HUDEP-2 (cell line): ENCODE measurements at regions not wholly inside any gene's neighbourhood (a gene's known extent, or its start where the extent isn't known, plus 50 kb on each side); places are given as distances from the start of the nearest gene placed in this dataset.
"Not testable (repeated sequence)": the region's sequence is repeated elsewhere in the genome, so short reads cannot be mapped to it uniquely, and the experiment has no call there.

Experiments
- DNase-seq, 76 experiments: peaks; one replicate each; lab custom pipeline; 2025; ENCODE audit not compliant: unreplicated experiment in 76 of 76; lab: John Stamatoyannopoulos, UW

DNA sequence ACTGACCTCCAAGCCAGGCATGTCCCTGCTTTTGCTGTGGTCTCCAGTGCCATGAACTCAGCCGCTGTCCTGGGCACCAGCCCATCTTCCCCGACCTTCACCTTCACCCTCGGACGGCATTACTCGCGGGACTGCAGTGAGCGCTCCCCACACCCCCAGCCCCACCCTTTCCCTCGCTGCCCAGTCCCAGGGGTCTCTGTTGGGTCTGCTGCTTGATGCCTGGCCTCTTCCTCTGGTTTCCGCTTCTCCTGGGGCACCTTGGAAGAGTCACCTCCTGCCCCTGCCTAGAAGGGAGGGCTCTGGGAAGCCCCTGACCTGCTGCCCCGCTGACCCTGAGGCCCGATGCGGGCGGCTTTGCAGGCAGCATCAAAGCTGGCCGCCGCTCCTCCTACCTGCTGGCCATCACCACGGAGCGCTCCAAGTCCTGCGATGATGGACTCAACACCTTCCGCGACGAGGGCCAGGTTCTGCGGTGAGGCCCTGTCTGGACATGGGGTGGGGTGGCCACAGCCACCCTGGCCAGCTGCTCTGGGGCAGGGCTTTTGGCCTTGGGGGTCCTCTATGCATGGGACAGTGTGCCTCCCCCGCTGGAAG, 102.3 kb downstream of the ZNF267 start:
- not testable (repeated sequence) for DNase-seq

DNA sequence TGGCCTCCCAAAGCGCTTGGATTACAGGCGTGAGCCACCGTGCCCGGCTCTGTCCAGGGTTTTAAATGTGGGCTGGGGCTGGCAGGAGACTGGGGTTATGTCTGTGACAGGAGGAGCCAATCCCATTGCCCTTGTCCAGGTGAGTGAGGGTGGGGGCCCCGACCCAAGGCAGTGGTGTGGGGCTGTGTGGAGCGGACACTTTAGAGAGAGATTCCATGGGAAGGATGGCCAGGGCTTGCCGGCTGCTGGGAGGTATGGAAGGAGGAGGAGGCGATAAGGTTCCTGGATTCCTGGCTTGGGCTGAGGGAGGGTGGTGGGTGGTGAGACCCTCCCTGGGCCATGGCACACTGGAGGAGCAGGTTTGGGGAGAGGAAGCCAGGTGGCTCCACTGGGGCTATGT, 104.9 kb downstream of the ZNF267 start:
- not testable (repeated sequence) for DNase-seq

DNA sequence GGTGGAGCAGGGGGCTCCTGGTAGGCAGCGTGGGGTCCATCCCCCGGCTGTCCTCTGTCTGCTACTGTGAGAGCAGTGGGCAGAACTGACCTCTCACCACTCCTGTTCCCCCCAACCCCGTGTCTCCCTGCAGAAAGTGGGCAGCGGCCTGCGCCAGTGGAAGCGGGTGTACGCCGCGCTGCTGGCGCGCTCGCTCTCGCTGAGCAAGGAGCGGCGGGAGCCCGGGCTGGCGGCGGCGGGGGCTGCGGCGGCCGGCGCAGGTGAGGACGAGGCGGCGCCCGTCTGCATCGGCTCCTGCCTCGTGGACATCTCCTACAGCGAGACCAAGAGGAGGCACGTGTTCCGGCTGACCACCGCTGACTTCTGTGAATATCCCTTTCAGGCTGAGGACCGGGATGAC, 108.1 kb downstream of the ZNF267 start:
- not testable (repeated sequence) for DNase-seq

DNA sequence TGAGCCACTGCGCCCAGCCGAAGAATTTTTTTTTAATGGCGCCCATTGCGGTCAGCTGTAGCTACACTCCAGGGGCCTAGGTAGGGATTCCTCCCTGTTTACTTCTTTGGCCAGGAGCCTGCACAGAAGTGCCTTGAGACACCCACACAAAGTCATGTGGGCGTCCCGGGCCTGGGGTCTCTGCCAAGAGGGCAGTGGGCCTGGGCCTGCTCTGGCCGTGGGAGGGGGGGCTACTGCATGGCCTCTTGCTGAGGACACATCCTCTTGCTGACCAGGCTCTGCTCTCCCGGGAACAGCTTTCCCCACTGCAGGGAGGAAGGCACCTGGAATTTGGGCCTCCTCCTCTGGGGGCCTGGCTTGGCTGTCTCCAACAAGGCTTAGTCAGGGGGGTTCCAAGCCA, 109.4 kb downstream of the ZNF267 start:
- DNase-seq = not testable (repeated sequence)

DNA sequence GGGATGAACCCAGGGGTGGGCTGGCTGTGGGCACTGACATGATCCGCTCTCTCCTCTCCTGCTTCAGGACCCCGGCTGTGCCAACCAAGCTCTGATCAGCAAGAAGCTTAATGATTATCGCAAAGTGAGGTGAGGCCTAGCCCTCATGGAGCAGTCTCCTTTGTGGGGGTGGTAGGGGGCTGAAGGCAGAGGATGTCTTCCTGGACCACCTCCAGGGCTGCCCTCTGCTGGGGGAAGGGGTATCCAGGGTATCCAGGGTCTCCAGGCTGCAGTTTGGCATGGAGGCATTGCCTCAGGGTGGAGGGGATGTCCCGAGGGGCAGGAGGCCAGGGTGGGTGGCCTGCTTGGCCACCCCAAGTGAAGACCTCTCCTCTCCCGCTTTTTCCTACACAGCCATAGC, 110.1 kb downstream of the ZNF267 start:
- DNase-seq = not testable (repeated sequence)

DNA sequence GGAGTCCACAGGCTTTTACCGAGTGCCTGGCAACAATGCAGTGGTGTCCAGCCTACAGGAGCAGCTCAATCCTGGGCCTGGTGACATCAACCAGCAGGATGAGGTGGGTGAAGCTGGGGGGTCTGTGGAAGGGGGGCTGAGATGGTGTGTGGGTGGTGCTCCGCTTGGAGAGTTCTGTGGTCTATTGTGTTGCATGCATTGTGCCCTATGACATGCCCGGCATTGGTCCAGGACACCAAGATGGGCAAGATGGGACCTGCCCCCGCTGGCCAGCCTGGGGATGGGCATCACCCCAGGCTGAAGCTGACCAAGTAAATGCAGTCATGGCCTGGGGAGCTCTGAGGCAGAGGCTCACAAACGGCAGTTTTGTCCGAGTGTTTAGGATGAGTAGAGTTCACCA, 113.3 kb downstream of the ZNF267 start:
- not testable (repeated sequence) for DNase-seq

DNA sequence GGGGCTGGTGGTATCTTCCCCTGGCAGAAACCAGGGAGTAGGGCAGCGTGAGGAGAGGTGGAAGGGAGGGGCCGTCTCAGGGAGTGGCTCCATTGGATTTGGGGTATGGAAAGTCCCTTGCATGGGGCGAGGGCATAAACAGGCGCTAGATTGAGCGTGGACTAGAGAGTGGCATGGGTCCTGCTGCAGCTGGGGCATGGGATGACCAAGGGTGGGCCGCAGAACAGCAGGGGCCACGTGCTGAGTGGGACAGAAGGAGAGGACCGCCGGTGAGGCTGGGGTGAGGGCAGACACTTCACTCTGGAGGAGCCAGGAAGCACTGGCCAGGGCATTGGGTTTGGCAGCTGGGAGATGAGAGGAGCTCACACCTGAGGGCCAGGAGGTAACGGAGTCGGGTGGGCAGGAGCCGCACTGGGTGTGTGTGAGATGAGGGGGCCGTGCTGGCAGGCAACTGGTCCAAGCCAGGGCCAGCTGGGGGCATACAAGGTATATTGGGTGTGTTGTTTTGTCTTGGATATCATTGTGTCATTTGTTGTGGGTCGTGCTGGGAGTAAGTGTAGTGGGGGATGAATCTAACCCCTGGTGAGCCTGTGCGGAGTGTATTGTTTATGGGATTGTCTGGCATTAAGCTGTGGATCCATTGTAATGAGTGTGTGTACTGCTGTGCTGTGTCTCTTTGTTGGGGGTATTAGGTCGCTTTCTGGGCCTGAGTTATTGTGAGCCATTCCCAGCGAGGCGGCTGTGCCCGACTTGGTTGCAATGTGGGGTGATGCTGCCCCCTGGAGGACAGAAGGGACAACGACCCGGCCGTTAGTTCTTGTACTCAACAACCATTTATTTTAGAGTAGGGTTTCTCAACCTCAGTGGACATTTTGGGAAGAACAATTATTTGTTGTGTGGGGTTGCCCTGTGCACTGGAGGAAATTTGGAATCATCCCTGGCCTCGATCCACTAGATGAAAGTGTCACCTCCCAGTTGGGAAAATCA, 115.3 kb downstream of the ZNF267 start:
- not testable (repeated sequence) for DNase-seq

DNA sequence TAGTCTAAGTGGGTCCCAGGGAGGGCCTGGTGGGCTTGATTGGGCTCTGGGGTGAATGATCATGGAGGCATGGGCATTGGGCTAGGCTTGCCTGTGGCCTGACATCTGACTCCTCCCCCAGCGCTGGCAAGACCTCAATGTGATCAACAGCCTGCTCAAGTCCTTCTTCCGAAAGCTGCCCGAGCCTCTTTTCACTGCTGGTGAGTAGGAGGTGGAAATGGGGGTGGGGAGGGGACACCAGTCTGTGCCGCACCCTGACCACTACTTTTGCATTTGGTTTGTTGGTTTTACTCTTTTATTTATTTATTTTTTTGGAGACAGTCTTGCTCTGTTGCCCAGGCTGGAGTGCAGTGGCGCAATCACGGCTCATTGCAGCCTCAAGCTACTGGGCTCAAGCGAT, 116.7 kb downstream of the ZNF267 start:
- DNase-seq = not testable (repeated sequence)

DNA sequence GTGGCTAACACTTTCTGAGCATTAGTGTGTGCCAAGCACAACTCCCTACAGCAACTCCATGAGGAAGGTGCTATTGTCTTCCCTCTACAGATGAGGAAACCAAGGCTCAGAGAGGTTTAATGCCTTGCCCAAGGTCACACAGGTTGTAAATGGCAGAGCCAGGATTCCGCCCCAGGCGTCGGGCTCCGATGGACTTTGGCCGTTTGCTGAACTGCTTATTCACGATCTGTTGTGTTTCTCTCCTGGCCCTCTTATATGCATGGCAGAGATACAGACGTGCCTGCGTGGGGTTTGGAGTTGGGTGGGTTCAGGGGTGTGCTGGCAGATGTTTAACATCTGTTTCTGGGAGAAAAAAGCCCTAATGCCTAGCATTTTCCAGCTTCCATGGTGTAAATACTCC, 117.4 kb downstream of the ZNF267 start:
- not testable (repeated sequence) for DNase-seq

DNA sequence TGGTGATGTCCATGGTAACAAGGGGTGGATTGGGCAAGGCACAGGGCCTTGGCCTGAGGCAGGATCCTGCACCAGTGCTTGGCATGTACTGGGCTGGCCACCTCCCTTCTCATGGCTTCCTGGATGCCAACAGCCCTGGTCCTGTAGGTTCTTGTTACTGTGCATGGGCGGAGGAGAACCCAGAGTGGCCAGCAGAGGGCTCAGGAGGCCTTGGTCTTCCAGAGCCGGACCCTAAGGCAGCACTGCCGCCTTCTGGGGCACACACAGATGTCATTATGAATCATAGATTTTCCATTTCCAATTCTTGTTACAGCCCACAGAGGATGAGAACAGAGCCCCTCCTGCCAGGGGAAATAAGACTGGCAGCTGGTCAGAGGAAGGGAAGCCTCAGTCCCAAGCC, 122.7 kb downstream of the ZNF267 start:
- DNase-seq = not testable (repeated sequence)

DNA sequence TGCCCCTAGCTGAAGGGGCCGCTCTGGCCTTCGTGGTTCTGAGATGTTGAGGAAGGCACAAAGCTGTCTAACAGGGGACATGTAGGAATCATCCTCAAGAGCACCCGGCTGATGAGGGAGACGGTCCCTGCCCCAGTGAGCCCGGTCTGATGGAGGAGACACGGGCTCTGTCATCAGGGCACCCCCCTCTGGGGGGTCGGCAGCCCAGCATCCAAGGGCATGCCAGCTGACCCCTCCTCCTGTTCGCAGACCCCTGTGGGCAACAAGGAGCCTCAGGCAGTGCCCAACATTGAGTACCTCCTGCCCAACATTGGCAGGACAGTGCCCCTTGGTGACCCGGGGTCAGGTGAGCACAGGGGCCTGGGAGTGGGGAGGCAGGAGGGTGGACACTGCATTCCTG, 128.9 kb downstream of the ZNF267 start:
- DNase-seq = not testable (repeated sequence)

DNA sequence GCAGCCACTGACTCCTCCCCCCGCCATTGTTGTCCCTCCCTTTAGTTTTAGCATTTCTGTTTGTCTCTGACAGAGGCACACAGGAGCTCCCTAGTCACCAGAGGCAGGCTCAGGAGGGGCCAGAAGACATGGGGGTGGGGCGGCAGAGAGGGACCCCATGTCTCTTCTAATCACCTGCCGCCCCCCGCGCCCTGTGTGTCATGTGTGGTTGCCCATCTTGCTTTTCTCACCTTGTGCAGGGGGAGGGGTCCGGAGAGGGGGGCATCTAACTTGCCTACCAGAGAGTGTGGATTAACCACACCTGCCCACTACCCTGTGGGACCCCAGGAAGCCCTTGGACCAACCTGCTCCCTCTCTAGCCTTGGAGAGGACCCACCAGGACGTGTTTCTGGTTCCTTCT, 130.2 kb downstream of the ZNF267 start:
- DNase-seq = not testable (repeated sequence)

DNA sequence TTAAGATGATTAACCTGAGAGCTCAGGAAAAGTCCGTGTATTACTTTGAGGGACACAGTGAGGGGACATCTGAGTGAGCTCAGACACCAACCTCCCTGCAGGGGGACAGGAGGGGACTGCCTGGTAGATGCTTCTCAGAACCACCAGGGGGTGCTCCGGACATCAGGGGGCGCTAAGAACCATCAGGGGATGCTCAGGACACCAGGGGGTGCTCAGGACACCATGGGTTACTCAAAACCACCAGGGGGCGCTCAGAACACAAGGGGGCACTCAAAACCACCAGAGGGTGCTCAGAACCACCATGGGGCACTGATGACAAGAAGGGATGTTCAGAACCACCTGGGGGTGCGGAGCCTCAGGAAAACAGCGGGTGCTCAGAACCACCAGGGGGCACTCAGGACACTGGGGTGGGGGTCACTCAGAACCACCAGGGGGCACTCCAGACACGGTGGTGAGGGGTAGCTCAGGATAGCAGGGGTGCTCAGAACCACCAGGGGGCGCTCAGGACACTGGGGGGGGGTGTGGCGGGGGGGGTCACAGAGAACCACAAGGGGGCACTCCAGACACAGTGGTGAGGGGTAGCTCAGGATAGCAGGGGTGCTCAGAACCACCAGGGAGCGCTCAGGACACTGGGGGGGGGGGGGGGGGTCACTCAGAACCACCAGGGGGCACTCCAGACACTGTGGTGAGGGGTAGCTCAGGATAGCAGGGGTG, 165.3 kb downstream of the ZNF267 start:
- DNase-seq = peak in 13 of 76 experiments; percentile 0 to 22 (median 3)

DNA sequence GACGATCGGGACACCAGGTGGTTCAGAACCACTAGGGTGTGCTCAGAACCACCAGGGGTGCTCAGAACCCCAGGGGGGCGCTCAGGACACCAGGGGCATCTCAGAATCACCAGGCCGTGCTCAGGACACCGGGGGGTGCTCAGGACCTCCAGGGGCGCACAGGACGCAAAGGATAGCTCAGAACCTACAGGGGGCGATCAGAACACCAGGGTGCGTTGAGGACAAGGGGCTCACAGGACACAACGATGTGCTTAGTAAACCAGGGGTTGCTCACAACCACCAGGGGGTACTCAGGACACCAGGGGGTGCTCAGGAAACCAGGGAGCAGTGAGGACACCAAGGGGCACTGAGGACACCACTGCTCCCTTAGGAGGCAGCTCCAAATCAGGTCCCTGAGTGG, 166.3 kb downstream of the ZNF267 start:
- not testable (repeated sequence) for DNase-seq

DNA sequence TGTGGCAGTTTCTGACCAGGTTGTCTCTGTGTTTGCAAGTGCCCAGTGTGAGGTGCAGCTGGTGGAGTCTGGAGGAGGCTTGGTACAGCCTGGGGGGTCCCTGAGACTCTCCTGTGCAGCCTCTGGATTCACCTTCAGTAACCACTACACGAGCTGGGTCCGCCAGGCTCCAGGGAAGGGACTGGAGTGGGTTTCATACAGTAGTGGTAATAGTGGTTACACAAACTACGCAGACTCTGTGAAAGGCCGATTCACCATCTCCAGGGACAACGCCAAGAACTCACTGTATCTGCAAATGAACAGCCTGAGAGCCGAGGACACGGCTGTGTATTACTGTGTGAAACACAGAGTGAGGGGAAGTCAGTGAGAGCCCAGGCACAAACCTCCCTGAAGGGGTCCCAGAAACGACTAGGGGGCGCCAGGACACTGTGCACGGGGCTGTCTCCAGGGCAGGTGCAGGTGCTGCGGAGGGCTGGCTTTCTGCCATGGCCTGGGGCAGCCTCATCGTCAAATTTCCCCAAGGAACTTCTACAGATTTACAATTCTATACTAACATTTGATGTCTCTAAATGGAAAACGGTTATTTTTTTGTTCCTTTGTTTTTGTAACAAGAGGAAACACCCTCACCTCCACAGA, 187.0 kb upstream of the TP53TG3D start:
- not testable (repeated sequence) for DNase-seq

DNA sequence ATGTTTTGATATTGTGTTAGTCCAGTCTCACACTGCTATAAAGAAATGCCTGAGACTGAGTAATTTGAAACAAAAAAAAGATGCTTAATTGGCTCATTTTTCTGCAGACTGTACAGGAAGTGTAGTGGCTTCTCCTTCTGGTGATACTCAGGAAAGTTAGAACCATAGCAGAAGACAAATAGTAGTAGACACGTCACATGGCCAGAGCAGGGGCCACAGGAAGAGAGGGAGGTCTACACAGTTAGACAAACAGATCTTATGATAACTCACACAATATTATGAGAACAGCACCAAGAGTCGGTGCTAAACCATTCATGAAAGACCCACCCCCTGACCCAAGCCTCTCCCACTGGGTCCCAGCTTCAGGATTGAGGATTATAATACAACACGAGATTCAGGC, 181.5 kb upstream of the TP53TG3D start:
- not testable (repeated sequence) for DNase-seq

DNA sequence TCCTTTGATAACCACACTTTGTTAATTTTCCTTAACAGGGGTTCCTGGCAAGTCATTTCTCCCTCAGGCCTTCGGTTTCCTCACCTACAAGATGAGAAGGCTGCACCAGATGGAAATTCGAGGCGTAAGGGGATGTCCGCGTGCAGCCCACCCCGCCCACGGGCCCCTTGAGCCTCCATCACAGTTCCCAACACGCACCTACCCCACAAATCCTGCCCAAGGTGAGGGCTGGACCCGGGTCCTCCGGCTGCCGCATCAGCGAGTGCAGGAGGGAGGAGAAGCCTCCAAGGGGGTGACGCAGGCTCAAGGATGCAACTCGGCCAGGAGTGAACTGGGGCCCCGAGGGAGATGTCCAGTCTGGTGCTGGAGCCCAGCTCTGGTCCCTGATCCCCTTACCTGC, 169.2 kb upstream of the TP53TG3D start:
- DNase-seq = not testable (repeated sequence)

DNA sequence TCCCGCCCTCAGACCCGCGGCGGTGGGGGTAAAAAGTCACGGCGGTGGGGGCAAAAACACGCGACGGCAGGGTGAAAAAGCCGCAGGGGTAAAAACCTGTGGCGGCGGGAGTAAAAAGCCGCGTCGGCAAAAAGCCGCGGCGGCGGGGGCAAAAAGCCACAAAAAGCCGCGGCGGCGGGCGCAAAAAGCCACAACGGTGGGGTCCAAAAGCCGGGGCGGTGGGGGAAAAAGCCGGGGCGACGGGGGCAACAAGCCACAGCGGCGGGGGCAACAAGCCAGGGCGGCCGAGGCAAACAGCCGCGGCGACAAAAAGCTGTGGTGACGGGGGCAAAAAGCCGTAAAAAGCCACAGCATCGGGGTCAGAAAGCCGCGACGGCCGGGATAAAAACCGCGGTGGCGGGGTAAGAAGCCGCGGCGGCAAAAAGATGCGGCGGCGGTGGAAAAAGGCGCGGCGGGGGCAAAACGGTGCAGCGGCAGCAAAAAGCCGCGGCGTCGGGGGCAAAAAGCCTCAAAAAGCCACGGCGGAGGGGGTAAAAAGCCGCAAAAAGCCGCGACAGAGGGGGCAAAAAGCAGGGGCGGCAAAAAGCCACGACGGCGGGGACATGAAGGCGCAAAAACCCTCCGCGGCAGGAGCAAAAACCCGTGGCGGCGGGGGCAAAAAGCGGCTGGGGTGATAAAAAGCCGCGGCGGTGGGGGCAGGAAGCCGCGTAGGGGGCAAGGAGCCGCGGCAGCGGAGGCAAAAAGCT, 168.3 kb upstream of the TP53TG3D start:
- not testable (repeated sequence) for DNase-seq

DNA sequence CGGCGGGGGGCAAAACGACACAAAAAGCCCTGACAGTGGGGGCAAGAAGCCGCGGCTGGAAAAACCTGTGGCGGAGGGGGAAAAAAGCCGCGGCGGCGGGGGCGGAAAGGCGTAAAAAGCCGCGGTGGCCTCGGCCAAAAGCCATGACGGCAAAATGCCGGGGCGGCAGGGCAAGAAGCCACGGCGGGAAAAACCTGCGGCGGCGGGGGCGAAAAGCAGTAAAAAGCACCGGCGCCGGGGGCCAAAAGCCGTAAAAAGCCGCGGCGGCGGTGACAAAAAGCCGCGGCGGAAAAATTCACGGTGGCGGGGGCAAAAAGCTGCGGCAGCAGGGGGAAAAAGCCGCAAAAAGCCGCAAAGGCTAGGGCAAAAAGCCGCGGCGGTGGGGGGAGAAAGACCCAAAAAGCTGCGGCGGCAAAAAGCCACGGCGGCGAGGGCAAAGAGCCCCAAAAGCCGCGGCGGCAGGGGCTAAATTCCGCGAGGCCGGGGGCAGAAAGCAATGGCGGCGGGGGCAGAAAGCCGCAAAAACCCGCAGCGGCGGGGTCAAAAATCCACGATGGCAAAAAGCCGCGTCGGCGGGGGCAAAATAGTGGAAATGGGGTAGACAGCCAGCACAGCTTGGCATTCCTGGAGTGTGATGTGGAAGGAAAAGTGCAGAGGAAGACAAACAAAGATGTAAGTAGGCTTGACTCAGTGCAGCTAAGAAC, 167.5 kb upstream of the TP53TG3D start:
- DNase-seq = peak in 1 of 76 experiments; percentile 11
